DMS153 (cell line): ENCODE measurements at regions not wholly inside any gene's neighbourhood (a gene's known extent, or its start where the extent isn't known, plus 50 kb on each side); places are given as distances from the start of the nearest gene placed in this dataset.

Source experiments
- DNase-seq: peaks from one replicate; lab custom pipeline; 2025; lab: John Stamatoyannopoulos, UW

GRCh38 chr9:89863141-89863540, 258.3 kb downstream of the GADD45G start:
- no peak for DNase-seq

DNA sequence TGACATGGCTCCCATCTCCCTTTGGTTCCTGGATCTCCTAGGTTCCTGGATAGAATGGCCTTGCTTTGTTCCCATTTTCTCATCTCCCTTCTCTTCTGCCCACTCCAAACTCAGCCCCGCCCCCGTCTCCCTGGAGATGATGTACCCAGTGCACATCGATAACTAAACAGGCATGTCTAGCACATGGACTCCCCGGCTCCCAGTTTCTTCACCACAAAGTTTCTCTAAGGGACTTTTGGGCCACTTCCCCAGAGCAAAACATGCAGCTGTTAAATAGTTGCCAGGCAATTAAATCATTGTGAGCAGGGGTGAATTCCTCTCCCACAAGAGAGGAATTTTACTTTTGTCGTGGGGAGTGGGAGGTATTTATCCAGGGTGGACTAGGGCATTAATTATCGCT, 259.0 kb downstream of the GADD45G start:
- peak; percentile 47 for DNase-seq

GRCh38 chr9:89864257-89864656, 259.4 kb downstream of the GADD45G start:
- peak; percentile 68 for DNase-seq

- DNase-seq, result no peak
Observed at GRCh38 chr9:89864731-89865130, 259.9 kb downstream of the GADD45G start.

- DNase-seq, result no peak
Observed at GRCh38 chr9:89865357-89865756, 260.5 kb downstream of the GADD45G start.

DNA sequence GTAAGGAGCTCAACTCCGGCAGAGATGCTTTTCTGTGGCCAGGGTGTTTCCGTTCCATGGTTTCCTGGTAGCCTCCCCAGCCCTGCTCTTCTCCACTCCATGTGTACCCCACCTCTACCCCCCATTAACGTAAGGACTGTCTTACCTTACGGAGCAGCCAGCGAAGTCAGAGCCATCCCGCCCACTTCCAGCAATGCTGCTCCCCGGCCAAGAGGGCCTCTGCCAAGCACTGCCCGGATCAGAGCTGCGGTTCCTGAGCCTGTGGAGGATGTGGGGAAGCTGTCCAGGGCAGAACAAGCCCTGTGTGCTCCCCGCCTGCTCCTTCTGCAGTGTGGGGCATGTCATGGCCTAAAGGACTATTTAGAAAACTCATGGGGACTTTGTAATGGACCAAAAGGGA, 261.2 kb downstream of the GADD45G start:
- no peak for DNase-seq

DNA sequence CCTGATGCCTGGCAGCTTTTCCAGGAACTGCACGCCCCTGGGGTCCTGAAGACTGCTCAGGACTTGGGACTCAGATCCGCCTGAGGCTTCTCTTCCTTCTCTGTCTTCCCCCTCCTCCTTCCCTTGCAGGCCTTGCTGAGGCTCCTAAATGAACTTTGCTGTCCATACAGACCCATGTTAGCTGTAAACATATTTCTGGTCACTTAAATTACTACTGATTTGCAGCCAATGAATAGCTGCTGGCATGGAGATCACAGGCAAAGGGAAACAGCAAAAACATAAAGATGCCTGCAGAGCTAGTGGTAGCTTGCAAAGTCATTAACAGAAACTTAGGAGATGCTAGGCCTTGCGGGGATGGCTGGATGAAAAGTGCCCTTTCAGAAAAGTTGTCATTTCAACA, 261.9 kb downstream of the GADD45G start:
- DNase-seq, result no peak

DNA sequence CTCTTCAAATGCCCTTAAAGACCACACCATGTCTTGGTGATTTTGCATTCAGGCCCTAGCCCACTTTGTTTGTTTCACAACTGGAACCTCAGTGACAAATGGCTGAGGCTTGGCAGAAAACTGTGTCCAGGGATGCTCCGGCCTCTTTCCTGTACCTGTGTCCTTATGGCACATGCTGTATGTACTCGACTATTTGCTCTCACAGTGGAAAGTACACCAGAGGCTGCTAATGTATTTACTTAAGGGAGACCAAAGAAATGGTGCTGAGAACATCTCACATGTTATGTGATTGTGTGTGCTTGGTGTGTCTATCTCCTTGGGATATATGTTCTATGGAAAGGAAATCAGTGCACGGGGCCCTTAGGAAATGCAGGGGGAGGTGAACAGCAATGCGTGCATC, 263.3 kb downstream of the GADD45G start:
- peak; percentile 37 for DNase-seq

DNA sequence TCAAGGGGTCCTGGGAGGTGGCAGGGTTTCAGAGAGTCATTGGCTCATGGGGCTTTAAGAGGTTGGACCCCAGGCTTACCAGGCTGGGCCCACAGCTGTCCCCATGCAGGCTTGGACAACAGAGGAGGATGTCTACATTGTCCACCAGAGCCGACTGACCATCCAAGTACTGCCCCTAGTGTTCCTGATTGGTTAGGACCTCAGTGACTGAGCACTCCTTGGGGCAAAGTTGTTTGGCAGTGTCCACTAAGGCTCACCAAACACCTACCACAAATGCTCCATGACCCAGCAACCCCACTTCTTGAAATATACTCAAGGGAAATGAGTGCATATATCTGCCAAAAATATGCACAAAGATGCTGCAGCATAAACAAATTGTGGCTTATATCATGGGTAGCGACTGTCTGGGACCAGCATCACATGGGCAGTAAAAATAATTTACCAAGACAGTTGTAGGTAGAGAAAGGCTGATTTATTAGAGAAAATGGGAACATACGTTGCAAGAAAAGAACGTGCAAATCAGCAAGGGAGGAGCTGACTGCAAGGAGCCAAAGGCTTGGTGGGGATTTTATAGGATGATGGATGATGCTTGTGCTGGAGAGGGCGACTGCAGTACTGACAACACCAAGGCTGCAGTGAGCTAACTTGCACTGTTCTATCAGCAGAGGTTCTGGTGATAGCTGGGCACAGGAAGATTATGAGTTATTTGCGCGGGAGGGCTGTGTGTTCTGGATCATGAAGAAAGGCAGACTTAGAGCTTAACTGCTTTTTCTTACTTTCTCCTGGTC, 265.2 kb downstream of the GADD45G start:
- no peak for DNase-seq

DNA sequence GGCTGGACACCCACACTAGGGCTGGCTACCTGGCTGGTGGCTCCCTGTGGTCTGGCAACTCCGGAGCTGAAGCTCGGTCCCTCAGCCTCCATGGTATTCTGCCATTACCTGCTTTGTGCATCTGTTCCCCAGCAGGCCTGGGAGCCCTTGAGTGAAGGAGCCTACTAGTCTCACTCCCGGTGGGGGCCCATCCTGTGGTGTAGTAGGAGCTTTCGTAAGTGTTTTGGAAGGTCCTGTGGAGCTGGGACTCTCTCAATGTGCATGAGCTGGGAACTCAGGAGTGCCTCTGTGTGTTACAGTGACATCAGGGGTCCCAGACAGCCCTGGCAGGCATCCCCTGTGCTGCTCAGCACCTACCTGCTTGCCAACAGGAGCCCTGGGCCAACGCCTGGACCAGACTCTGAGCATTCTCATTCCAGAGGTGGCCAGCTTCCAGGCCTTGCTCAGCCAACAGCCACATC, 267.1 kb downstream of the GADD45G start:
- no peak for DNase-seq

GRCh38 chr9:89872426-89872912, 267.7 kb downstream of the GADD45G start:
- DNase-seq, result no peak

DNA sequence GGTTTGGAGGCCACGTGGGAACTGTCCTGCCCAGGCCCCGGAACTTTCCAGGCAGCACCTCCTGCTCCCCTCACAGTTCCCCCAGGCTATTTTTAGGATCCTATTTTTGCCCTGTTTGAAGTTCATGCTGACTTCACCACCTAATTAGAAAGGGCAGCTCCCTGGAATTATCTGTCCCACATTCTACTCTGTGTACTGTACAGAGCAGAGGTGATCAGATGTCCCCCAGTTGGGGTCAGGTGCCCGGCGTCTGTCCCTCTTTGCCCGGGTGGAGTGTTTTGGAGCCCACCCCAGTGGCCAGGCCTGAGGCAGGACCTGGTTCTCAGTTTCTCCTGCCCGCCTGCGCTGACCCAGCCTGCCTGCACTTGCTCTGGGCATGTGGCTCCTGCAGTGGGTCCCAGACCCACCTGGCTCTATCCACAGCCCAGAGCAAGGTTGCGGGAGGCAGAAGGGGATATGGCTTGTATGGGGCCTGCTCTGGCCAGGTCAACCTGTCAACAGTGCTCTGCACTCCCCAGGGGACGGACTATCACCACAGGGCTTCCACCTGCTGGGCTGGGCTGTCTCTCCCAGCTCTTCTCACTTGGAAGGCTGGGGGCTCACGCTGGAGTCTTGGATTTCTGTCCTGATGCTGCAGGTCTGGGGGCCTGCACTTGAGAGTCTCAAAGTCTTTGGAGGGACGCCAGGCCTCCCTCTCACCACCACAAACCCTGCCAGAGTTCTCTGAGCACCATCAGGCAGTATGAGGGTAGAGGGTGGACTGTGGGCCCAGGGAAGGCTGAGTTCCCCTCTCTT, 268.3 kb downstream of the GADD45G start:
- no peak for DNase-seq

- no peak for DNase-seq
Observed at GRCh38 chr9:89873801-89874200, 269.0 kb downstream of the GADD45G start.

- DNase-seq, result peak; percentile 90
Observed at GRCh38 chr9:89874351-89875321, 269.8 kb downstream of the GADD45G start.

DNA sequence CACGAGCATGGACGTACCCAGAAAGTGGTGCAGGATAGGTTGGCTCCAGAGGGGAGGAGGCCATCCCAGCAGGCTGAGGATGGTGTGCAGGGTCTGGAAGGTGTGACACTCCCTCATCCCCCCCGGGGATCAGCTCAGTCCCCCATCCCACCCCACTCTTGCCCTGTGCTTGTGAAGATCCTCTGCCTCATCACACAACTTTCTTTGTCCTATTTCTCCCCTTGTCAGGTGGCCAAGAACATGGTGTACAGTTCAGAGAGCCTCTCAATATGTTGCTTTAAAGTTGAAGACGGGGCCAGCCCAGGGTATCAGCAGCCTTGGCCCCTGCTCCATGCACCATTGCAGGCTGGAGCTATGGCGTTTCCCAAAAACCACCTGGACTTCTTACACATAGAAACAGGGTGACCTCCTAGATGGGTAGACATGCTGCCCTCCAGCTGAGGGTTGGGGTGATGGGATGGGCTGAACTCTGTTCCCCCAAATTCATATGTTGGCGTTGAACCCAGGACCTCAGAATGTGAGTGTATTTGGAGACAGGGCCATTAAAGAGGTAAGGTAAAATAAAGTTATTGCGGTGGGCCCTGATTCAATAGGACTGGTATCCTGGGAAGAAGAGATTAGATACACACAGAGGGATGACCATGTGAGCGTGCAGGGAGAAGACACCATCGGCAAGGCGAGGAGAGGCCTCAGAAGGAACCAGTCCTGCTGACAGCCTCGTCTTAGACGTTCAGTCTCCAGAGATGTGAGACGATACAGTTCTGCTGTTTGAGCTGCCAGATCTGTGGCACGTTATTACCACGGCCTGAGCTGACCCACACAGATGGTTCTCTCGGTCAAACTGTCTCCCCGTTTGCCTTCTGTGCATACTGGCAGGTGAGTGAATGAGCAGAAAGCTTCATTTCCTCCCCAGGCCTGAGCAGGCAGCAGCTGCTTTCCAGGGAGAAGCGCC, 272.5 kb downstream of the GADD45G start:
- DNase-seq, result no peak

DNA sequence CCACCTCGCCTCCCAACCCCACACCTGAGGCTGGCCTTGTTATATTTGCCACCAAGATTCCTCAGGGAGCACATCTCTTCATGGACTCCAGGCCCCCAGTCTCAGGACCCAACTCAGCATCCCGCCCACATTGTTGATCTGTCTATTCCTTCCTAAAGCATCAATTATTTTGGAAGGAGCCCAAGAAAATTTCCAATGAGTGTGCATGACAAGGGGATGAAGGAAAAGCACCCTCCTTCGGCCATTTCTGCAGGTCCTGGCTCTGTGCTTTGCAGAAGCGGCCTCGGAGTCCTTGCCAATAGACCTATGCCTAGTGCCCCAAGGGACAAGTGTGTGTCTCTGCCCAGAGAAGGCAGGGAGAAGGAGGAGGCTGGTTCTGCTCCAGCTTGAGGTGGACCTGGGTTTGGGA, 273.2 kb downstream of the GADD45G start:
- DNase-seq, result no peak

DNA sequence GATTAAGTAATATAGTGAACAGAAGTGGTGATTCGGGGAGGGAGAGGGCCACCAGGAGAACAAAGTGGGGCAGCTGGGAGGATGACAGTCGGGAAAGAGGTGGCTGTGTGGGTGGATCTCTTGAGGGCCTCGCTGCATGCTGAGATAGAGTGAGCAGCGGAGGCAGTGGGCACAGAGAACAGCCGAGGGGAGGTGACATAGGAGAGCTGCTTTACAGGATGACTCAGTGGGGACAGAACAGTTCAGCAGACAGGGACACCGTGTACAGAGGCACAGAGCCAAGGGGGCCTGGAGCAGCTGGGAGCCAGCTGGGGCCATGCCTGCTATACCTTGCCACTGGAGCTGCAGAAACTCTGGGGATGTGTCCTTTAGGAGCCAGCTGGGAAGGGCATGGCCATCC, 273.9 kb downstream of the GADD45G start:
- peak; percentile 83 for DNase-seq

DNA sequence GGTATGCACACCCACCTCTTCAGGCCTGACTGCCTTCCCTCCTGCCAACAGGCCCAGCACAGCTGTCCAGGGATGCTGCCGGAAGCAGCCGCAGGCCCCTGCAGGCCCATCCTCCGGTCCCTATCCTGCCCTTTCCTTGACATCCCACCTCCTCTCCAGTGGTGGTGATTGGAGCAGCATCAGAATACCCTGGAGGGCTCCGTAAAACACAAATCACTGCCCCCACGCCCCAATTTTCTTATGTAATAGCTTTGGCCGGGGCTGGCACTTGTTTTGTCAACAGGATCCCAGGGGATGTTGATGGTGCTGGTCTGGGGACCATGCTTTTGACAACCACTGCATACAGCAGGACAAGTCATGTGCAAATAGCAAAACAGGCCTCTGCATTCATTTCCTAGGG, 274.5 kb downstream of the GADD45G start:
- no peak for DNase-seq

- no peak for DNase-seq
Observed at GRCh38 chr9:89879701-89880100, 274.9 kb downstream of the GADD45G start.

DNA sequence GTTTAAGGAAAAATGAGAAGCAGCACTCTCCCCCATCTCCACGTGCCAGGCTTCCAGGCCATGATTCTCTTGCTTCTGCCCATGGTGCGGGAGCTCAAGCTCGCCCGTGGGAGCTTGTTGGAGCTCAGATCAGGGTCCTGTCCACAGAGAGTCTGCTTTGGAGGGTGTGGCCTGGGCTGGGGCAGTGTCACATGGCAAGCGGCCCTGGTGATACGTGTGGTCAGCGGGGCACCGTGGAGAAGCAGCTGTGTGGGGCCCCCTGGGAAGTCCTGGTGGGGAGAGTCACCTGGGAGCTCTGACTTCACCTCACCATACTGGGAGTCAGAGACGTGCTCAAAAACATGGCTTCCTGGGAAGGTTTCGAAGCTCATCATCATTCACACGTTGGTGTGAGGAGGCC, 275.3 kb downstream of the GADD45G start:
- no peak for DNase-seq

DNA sequence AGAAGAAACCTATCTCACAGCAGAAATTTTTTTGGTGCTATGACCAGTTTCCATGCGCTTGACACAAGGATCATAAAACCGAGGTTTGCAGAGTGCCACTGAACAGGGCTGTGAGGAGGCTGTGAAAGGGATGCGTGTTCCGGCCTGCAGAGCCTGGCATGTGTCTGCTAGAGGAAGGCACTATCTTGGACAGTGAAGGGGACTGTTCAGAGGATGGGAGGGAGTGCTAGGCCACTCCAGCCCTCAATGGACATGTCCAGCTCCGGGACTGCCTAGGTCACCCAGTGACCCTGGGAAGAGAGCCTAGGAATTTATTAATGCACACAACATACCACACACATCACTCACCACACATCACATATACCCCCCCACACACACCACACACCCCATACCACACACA, 275.9 kb downstream of the GADD45G start:
- no peak for DNase-seq
